ENCODE measurements at regions not wholly inside any gene's neighbourhood (a gene's known extent, or its start where the extent isn't known, plus 50 kb on each side); places are given as distances from the start of the nearest gene placed in this dataset.

GRCh38 chr3:81218023-81218422 is 543.4 kb downstream of the GBE1 start (continued):
- TF ChIP-seq NR2C1 (IDR thresholded peaks at IDR 0.05) (no peak), NR2C1 (tag; IDR thresholded peaks at IDR 0.05) (no peak)

- Histone ChIP-seq H3K27me3 (ENCODE audit: control insufficient read depth in 2 of 2, insufficient read depth in 2 of 2, low read length in 2 of 2) (no peaks in the 10 kb centered on the region), H3K4me2 (ENCODE audit: insufficient read depth, low read length) (no peak overlapping the region), H3K4me1 (replicated peaks in 1 of 2; ENCODE audit: control insufficient read depth in 2 of 2, insufficient read depth in 2 of 2, low read length in 2 of 2) (no peaks in the 10 kb centered on the region), H3K79me2 (ENCODE audit: control insufficient read depth, insufficient read depth, low read length) (no peaks in the 10 kb centered on the region), H3K9me1 (ENCODE audit: control insufficient read depth, insufficient read depth, low read length) (no peaks in the 10 kb centered on the region), H3K36me3 (ENCODE audit: control insufficient read depth, insufficient read depth, low read length) (no peaks in the 10 kb centered on the region), H4K20me1 (replicated peaks; ENCODE audit: control insufficient read depth, insufficient read depth, low read length) (no peaks in the 10 kb centered on the region), H3K4me3 (no peak overlapping the region), H2AFZ (ENCODE audit: low read depth, low read length) (no peak overlapping the region), H3K9me3 (replicated peaks; ENCODE audit: control insufficient read depth, insufficient read depth, low read depth, low read length) (no peaks in the 10 kb centered on the region), H3K9ac (ENCODE audit: insufficient read depth in 1 of 2, low read depth in 2 of 2, low read length in 2 of 2) (no peak overlapping the region), H3K27ac (ENCODE audit: extremely low read depth, low read depth, low read length) (no peak overlapping the region)
- ChIA-PET POLR2A (no interaction called here), CTCF (ENCODE audit: low intra/inter-chr PET ratio) (no interaction called here)
- FAIRE-seq (no peak), ATAC-seq (no peak), DNase-seq (ENCODE audit: extremely low read depth in 1 of 4, low spot score in 3 of 4) (no peak)
- 0% methylated on average over 2 of the region's 2 CpGs for WGBS (ENCODE audit: insufficient coverage, low coverage, missing lambda C conversion rate)
- intact Hi-C loops (cut with micrococcal nuclease), result no loop called here
- in situ Hi-C loops (cut with MboI), result no loop called here
- no TSS peak for BruUV-seq (replicated peaks)
- TF ChIP-seq, protein P1, sequence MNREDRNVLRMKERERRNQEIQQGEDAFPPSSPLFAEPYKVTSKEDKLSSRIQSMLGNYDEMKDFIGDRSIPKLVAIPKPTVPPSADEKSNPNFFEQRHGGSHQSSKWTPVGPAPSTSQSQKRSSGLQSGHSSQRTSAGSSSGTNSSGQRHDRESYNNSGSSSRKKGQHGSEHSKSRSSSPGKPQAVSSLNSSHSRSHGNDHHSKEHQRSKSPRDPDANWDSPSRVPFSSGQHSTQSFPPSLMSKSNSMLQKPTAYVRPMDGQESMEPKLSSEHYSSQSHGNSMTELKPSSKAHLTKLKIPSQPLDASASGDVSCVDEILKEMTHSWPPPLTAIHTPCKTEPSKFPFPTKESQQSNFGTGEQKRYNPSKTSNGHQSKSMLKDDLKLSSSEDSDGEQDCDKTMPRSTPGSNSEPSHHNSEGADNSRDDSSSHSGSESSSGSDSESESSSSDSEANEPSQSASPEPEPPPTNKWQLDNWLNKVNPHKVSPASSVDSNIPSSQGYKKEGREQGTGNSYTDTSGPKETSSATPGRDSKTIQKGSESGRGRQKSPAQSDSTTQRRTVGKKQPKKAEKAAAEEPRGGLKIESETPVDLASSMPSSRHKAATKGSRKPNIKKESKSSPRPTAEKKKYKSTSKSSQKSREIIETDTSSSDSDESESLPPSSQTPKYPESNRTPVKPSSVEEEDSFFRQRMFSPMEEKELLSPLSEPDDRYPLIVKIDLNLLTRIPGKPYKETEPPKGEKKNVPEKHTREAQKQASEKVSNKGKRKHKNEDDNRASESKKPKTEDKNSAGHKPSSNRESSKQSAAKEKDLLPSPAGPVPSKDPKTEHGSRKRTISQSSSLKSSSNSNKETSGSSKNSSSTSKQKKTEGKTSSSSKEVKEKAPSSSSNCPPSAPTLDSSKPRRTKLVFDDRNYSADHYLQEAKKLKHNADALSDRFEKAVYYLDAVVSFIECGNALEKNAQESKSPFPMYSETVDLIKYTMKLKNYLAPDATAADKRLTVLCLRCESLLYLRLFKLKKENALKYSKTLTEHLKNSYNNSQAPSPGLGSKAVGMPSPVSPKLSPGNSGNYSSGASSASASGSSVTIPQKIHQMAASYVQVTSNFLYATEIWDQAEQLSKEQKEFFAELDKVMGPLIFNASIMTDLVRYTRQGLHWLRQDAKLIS (CRISPR knock-in tag; IDR thresholded peaks at IDR 0.05), result no peak
- TF ChIP-seq NFE2 (IDR thresholded peaks at IDR 0.05; ENCODE audit: low read depth), result no peak
- no peak for TF ChIP-seq ILK (tag; IDR thresholded peaks at IDR 0.05; ENCODE audit: borderline replicate concordance, low read depth)
- TF ChIP-seq ZNF354B (CRISPR knock-in tag; IDR thresholded peaks at IDR 0.05), result no peak
- no peak for TF ChIP-seq STAT5B (CRISPR knock-in tag; IDR thresholded peaks at IDR 0.05)
- TF ChIP-seq ZNF324 (CRISPR knock-in tag; IDR thresholded peaks at IDR 0.05), result no peak
- TF ChIP-seq DLX4 (CRISPR knock-in tag; IDR thresholded peaks at IDR 0.05), result no peak
- no peak for TF ChIP-seq HDAC8 (tag; IDR thresholded peaks at IDR 0.05)
- TF ChIP-seq PHF8 (IDR thresholded peaks at IDR 0.05; ENCODE audit: borderline replicate concordance, low read length), result no peak
- TF ChIP-seq CXXC5 (CRISPR knock-in tag; IDR thresholded peaks at IDR 0.05), result no peak
- TF ChIP-seq PTRF (tag; IDR thresholded peaks at IDR 0.05), result no peak
- no peak for TF ChIP-seq IFI16 (CRISPR knock-in tag; IDR thresholded peaks at IDR 0.05)
- TF ChIP-seq, protein P2, sequence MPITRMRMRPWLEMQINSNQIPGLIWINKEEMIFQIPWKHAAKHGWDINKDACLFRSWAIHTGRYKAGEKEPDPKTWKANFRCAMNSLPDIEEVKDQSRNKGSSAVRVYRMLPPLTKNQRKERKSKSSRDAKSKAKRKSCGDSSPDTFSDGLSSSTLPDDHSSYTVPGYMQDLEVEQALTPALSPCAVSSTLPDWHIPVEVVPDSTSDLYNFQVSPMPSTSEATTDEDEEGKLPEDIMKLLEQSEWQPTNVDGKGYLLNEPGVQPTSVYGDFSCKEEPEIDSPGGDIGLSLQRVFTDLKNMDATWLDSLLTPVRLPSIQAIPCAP (CRISPR knock-in tag; IDR thresholded peaks at IDR 0.05; ENCODE audit: borderline replicate concordance), result no peak
- no peak for TF ChIP-seq RBM39 (optimal IDR thresholded peaks at IDR 0.05; ENCODE audit: low read depth, low read length)
- no peak for TF ChIP-seq ZNF785 (CRISPR knock-in tag; IDR thresholded peaks at IDR 0.05)
Observed at GRCh38 chr3:81217101-81217500, 544.3 kb downstream of the GBE1 start.

All from K562 (cell line).